ENCODE measurements at regions not wholly inside any gene's neighbourhood (a gene's known extent, or its start where the extent isn't known, plus 50 kb on each side); places are given as distances from the start of the nearest gene placed in this dataset.

GRCh38 chr14:22333422-22334274, 255.4 kb downstream of the DAD1 start:
- Histone ChIP-seq H3K9me3 (ENCODE audit: low read length) (peaks cover 28% of the 10 kb centered on the region), H3K27ac (ENCODE audit: extremely low read length, insufficient read depth, low read length) (peak overlapping the region; percentile 10), H2AFZ (ENCODE audit: low read length) (no peak overlapping the region), H3K4me2 (ENCODE audit: low read depth, low read length) (peak overlapping the region; percentile 34), H3K79me2 (ENCODE audit: insufficient read depth, low read length) (no peaks in the 10 kb centered on the region), H3K27me3 (ENCODE audit: control insufficient read depth in 1 of 2, insufficient read depth in 2 of 2, low read length in 2 of 2) (peaks cover 0 to 3% of the 10 kb centered on the region in 2 experiments; a peak in 1 of 5 replicates), H3K9ac (ENCODE audit: insufficient read depth, low read depth, low read length) (no peak overlapping the region), H4K20me1 (ENCODE audit: insufficient read depth, low read length) (no peaks in the 10 kb centered on the region), H3K4me1 (ENCODE audit: insufficient read depth, low read length) (peaks cover 57% of the 10 kb centered on the region), H3K4me3 (replicated peaks in 1 of 3; ENCODE audit: insufficient read depth in 1 of 3, low read depth in 2 of 3, low read length in 3 of 3) (peak overlapping the region in 2 of 3 experiments; percentile 5; a peak in 2 of 6 replicates), H3K36me3 (replicated peaks in 1 of 2; ENCODE audit: control insufficient read depth in 1 of 2, insufficient read depth in 2 of 2, low read length in 2 of 2) (no peaks in the 10 kb centered on the region)
- ChIA-PET POLR2A (interaction anchor here (1.6 to 1.7 kb wide), 2 partner anchors 256 to 433 kb away, joined by 4 to 5 read pairs; partner anchors contain the start of genes DAD1 and OXA1L), CTCF (ENCODE audit: low intra/inter-chr PET ratio, low total read pairs) (interaction anchor here (1.5 kb wide), 1 partner anchor 20 kb away, joined by 5 read pairs; no protein-coding TSS in a partner anchor)
- BruUV-seq (replicated peaks), result no TSS peak
- 3% methylated on average over 6 of the region's 6 CpGs for WGBS (ENCODE audit: low lambda C conversion rate)
- in situ Hi-C loops (cut with HindIII; ENCODE audit: extremely low pct_ligation_motif_present, low pct_unique_long_range_greater_than_20kb), result no loop called here
- peak; percentile 91 for DNase-seq (ENCODE audit: low spot score)
- FAIRE-seq, result peak; percentile 26
- intact Hi-C loops (cut with micrococcal nuclease; ENCODE audit: unreplicated experiment), result loop anchor here (2.0 kb wide), 1 partner anchor 19 kb away; no protein-coding TSS in a partner anchor
- peak; percentile 86 for ATAC-seq
- TF ChIP-seq, protein P1, sequence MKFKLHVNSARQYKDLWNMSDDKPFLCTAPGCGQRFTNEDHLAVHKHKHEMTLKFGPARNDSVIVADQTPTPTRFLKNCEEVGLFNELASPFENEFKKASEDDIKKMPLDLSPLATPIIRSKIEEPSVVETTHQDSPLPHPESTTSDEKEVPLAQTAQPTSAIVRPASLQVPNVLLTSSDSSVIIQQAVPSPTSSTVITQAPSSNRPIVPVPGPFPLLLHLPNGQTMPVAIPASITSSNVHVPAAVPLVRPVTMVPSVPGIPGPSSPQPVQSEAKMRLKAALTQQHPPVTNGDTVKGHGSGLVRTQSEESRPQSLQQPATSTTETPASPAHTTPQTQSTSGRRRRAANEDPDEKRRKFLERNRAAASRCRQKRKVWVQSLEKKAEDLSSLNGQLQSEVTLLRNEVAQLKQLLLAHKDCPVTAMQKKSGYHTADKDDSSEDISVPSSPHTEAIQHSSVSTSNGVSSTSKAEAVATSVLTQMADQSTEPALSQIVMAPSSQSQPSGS (CRISPR knock-in tag; IDR thresholded peaks at IDR 0.05), result no peak
- TF ChIP-seq ZNF777 (CRISPR knock-in tag; IDR thresholded peaks at IDR 0.05), result no peak
- peak; percentile 78; the same call in 1 of the 2 replicates for TF ChIP-seq IKZF5 (CRISPR knock-in tag; IDR thresholded peaks at IDR 0.05)
- no peak for TF ChIP-seq PAWR (CRISPR knock-in tag; IDR thresholded peaks at IDR 0.05; ENCODE audit: borderline replicate concordance)
- TF ChIP-seq, protein P2, sequence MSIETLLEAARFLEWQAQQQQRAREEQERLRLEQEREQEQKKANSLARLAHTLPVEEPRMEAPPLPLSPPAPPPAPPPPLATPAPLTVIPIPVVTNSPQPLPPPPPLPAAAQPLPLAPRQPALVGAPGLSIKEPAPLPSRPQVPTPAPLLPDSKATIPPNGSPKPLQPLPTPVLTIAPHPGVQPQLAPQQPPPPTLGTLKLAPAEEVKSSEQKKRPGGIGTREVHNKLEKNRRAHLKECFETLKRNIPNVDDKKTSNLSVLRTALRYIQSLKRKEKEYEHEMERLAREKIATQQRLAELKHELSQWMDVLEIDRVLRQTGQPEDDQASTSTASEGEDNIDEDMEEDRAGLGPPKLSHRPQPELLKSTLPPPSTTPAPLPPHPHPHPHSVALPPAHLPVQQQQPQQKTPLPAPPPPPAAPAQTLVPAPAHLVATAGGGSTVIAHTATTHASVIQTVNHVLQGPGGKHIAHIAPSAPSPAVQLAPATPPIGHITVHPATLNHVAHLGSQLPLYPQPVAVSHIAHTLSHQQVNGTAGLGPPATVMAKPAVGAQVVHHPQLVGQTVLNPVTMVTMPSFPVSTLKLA (IDR thresholded peaks at IDR 0.05), result no peak
- no peak for TF ChIP-seq POLR2G (IDR thresholded peaks at IDR 0.05; ENCODE audit: low read depth, low read length)
- TF ChIP-seq HOMEZ (CRISPR knock-in tag; IDR thresholded peaks at IDR 0.05; ENCODE audit: low read depth), result peak; percentile 87
- TF ChIP-seq, protein P3, sequence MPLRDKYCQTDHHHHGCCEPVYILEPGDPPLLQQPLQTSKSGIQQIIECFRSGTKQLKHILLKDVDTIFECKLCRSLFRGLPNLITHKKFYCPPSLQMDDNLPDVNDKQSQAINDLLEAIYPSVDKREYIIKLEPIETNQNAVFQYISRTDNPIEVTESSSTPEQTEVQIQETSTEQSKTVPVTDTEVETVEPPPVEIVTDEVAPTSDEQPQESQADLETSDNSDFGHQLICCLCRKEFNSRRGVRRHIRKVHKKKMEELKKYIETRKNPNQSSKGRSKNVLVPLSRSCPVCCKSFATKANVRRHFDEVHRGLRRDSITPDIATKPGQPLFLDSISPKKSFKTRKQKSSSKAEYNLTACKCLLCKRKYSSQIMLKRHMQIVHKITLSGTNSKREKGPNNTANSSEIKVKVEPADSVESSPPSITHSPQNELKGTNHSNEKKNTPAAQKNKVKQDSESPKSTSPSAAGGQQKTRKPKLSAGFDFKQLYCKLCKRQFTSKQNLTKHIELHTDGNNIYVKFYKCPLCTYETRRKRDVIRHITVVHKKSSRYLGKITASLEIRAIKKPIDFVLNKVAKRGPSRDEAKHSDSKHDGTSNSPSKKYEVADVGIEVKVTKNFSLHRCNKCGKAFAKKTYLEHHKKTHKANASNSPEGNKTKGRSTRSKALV (CRISPR knock-in tag; IDR thresholded peaks at IDR 0.05), result no peak
- no peak for TF ChIP-seq ZIK1 (CRISPR knock-in tag; IDR thresholded peaks at IDR 0.05; ENCODE audit: borderline replicate concordance, low read depth)
- no peak for TF ChIP-seq ZBTB46 (CRISPR knock-in tag; IDR thresholded peaks at IDR 0.05; ENCODE audit: borderline replicate concordance)
- TF ChIP-seq MTF1 (CRISPR knock-in tag; IDR thresholded peaks at IDR 0.05), result no peak
- TF ChIP-seq MED1 (CRISPR knock-in tag; IDR thresholded peaks at IDR 0.05), result peak; percentile 55; the same call in 1 of the 2 replicates
- no peak for TF ChIP-seq HNRNPLL (IDR thresholded peaks at IDR 0.05; ENCODE audit: low read depth, low read length, poor library complexity, severe bottlenecking)

Data from HepG2 (cell line).